Embryonic facial prominence (tissue), 1 donor: ENCODE measurements at regions not wholly inside any gene's neighbourhood (a gene's known extent, or its start where the extent isn't known, plus 50 kb on each side); places are given as distances from the start of the nearest gene placed in this dataset.
"Not testable (repeated sequence)": the region's sequence is repeated elsewhere in the genome, so short reads cannot be mapped to it uniquely, and the experiment has no call there.

Experiments used
- DNase-seq: peaks from one replicate; pipeline ENCODE4 v3.0.0-alpha.2; 2016; ENCODE audit errors: extremely low spot score

GRCh38 chr3:20258371-20258770 is 72.4 kb upstream of the SGO1 start:
- no peak for DNase-seq

GRCh38 chr3:20256144-20256543 is 70.1 kb upstream of the SGO1 start:
- no peak for DNase-seq

- DNase-seq, result no peak
These were observed 68.5 kb upstream of the SGO1 start for GRCh38 chr3:20254268-20255117.

- no peak for DNase-seq
These were observed 64.8 kb upstream of the SGO1 start for GRCh38 chr3:20250786-20251185.

- no peak for DNase-seq
These were observed 64.3 kb upstream of the SGO1 start for GRCh38 chr3:20250314-20250713.

- DNase-seq, result no peak
These were observed 60.7 kb upstream of the SGO1 start for GRCh38 chr3:20246662-20247061.

- no peak for DNase-seq
These were observed 59.8 kb upstream of the SGO1 start for GRCh38 chr3:20245781-20246180.

GRCh38 chr3:20240154-20240883 is 54.3 kb upstream of the SGO1 start:
- no peak for DNase-seq

GRCh38 chr3:20238199-20238598 is 52.2 kb upstream of the SGO1 start:
- not testable (repeated sequence) for DNase-seq

GRCh38 chr3:20236603-20237002 is 50.6 kb upstream of the SGO1 start:
- no peak for DNase-seq
